CD4-positive, alpha-beta T cell (primary cell): ENCODE measurements at regions not wholly inside any gene's neighbourhood (a gene's known extent, or its start where the extent isn't known, plus 50 kb on each side); places are given as distances from the start of the nearest gene placed in this dataset.

Experiments used
- ATAC-seq: fragments of 200-7000 bp; cut with Tn5 transposase; one replicate; pipeline ENCODE4 v1.10.0; 2022; ENCODE audit warnings: mild to moderate bottlenecking; ENCODE audit not compliant: poor library complexity
- CTCF ChIA-PET: fragments of 350-600 bp; sonication (Branson Sonifier 250); formaldehyde crosslinking; loops from one replicate; lab custom pipeline; 2021; ENCODE audit warnings: antibody characterized with exemption, inconsistent platforms; lab: Charles Lee
- POLR2A ChIA-PET: fragments of 350-600 bp; sonication (Branson Sonifier 250); formaldehyde crosslinking; loops from one replicate; lab custom pipeline; 2021; ENCODE audit warnings: antibody characterized with exemption, inconsistent platforms; lab: Charles Lee
- DNase-seq, 14 experiments: peaks; one replicate each; pipeline ENCODE4 v3.0.0-alpha.2; 2013 to 2020; ENCODE audit warnings: mixed read lengths in 2 of 14
- H3K27ac ChIP-seq, 2 donors: one replicate each; pipeline versions ENCODE4 v1.5.1 to v1.7.0; 2013; ENCODE audit warnings: low read length in 2 of 2, low read depth in 1 of 2, mild to moderate bottlenecking in 1 of 2
- H3K27me3 ChIP-seq, 2 experiments: 1 replicate in 1 of 2; 2 replicates in 1 of 2; pipeline versions ENCODE4 v1.6.1 to v1.7.0; 2013; ENCODE audit warnings: low read length in 2 of 2, control low read depth in 1 of 2, mild to moderate bottlenecking in 1 of 2, moderate library complexity in 1 of 2; ENCODE audit not compliant: insufficient read depth in 2 of 2, control insufficient read depth in 1 of 2
- H3K36me3 ChIP-seq: one replicate; pipeline ENCODE4 v1.6.1; 2013; ENCODE audit warnings: low read length, control low read depth; ENCODE audit not compliant: insufficient read depth
- H3K4me1 ChIP-seq: one replicate; pipeline ENCODE4 v1.6.1; 2013; ENCODE audit warnings: low read length, control low read depth; ENCODE audit not compliant: insufficient read depth
- H3K4me3 ChIP-seq: one replicate; pipeline ENCODE4 v1.5.1; 2013; ENCODE audit warnings: mild to moderate bottlenecking, low read length, moderate library complexity
- H3K9me3 ChIP-seq, 2 experiments: 1 replicate in 1 of 2; 2 replicates in 1 of 2; pipeline versions ENCODE4 v1.6.1 to v1.7.0; 2013; ENCODE audit warnings: low read length in 2 of 2, mild to moderate bottlenecking in 2 of 2, control low read depth in 1 of 2, moderate library complexity in 1 of 2; ENCODE audit not compliant: control insufficient read depth in 1 of 2, insufficient read depth in 1 of 2
- H3K27ac Mint-ChIP-seq: one replicate; pipeline ENCODE4 v1.8.0; 2020; ENCODE audit warnings: mixed read lengths
- H3K27me3 Mint-ChIP-seq: one replicate; pipeline ENCODE4 v1.8.0; 2021; ENCODE audit warnings: mixed read lengths
- H3K36me3 Mint-ChIP-seq: one replicate; pipeline ENCODE4 v1.8.0; 2021; ENCODE audit warnings: low read depth, mixed read lengths
- H3K4me1 Mint-ChIP-seq: one replicate; pipeline ENCODE4 v1.8.0; 2021; ENCODE audit warnings: low read depth, mixed read lengths
- H3K4me3 Mint-ChIP-seq: one replicate; pipeline ENCODE4 v1.8.0; 2020; ENCODE audit warnings: mild to moderate bottlenecking, mixed read lengths
- H3K9me3 Mint-ChIP-seq: one replicate; pipeline ENCODE4 v1.8.0; 2020; ENCODE audit warnings: mixed read lengths
- CTCF ChIP-seq: fragments of 200-600 bp; IDR thresholded peaks from one replicate; pipeline ENCODE4 v1.8.0; 2022; ENCODE audit warnings: antibody characterized with exemption, mild to moderate bottlenecking
- intact Hi-C, 2 experiments: fragments of 100-400 bp; cut with DNase I in 1 of 2; cut with micrococcal nuclease in 1 of 2; formaldehyde crosslinking; loops; one replicate each; pipeline versions ENCODE4 v1.15.1 to v1.9.0; 2023 to 2025; cut with DNase I, micrococcal nuclease

GRCh38 chr2:125364192-125364983 lies 1291.6 kb upstream of the GYPC start:
- ChIA-PET CTCF (no interaction called here), POLR2A (no interaction called here)
- Mint-ChIP-seq H3K4me3 (no peak overlapping the region), H3K4me1 (no peaks in the 10 kb centered on the region), H3K36me3 (no peaks in the 10 kb centered on the region), H3K27me3 (no peaks in the 10 kb centered on the region), H3K27ac (no peak overlapping the region), H3K9me3 (peaks cover 4% of the 10 kb centered on the region)
- ATAC-seq (no peak), DNase-seq (no peak)
- Histone ChIP-seq H3K9me3 (peaks cover 0 to 4% of the 10 kb centered on the region in 2 experiments), H3K4me3 (no peak overlapping the region), H3K27me3 (no peaks in the 10 kb centered on the region), H3K36me3 (no peaks in the 10 kb centered on the region), H3K27ac (no peak overlapping the region), H3K4me1 (no peaks in the 10 kb centered on the region)
- TF ChIP-seq CTCF = no peak
- intact Hi-C loops = no loop called here

DNA sequence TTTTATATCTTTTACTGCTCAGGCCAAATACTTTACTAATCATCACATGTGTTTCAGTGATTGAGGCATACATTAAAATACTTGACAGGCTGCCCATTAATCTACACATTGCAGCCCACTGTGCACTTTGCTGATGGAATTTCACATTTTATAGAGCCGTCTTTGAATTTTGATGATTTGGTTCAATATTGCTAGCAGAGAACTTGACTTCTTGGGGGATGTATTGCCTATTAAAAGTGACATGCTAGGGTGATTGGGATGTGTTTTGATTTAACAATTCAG lies 1291.0 kb upstream of the GYPC start:
- no peak for TF ChIP-seq CTCF
- H3K9me3 ChIP-seq = peaks cover 0 to 4% of the 10 kb centered on the region in 2 experiments
- H3K4me1 ChIP-seq = no peaks in the 10 kb centered on the region
- Mint-ChIP-seq H3K9me3 (peaks cover 4% of the 10 kb centered on the region), H3K27me3 (no peaks in the 10 kb centered on the region), H3K4me1 (no peaks in the 10 kb centered on the region), H3K27ac (no peak overlapping the region), H3K4me3 (no peak overlapping the region), H3K36me3 (no peaks in the 10 kb centered on the region)
- no peaks in the 10 kb centered on the region for H3K36me3 ChIP-seq
- no peaks in the 10 kb centered on the region for H3K27me3 ChIP-seq
- ATAC-seq (no peak), DNase-seq (no peak)
- H3K27ac ChIP-seq = no peak overlapping the region
- ChIA-PET POLR2A (no interaction called here), CTCF (no interaction called here)
- no peak overlapping the region for H3K4me3 ChIP-seq
- intact Hi-C loops = no loop called here

- ChIA-PET POLR2A (no interaction called here), CTCF (no interaction called here)
- Mint-ChIP-seq H3K9me3 (peaks cover 10% of the 10 kb centered on the region), H3K4me3 (no peak overlapping the region), H3K36me3 (no peaks in the 10 kb centered on the region), H3K4me1 (no peaks in the 10 kb centered on the region), H3K27me3 (no peaks in the 10 kb centered on the region), H3K27ac (no peak overlapping the region)
- ATAC-seq (no peak), DNase-seq (no peak)
- peaks cover 4 to 8% of the 10 kb centered on the region in 2 experiments for H3K9me3 ChIP-seq
- H3K27ac ChIP-seq = no peak overlapping the region
- no peaks in the 10 kb centered on the region for H3K27me3 ChIP-seq
- no peaks in the 10 kb centered on the region for H3K4me1 ChIP-seq
- H3K4me3 ChIP-seq = no peak overlapping the region
- no peaks in the 10 kb centered on the region for H3K36me3 ChIP-seq
- intact Hi-C loops = no loop called here
- no peak for TF ChIP-seq CTCF
These were observed 1284.1 kb upstream of the GYPC start for GRCh38 chr2:125371867-125372266.
